ENCODE measurements at regions not wholly inside any gene's neighbourhood (a gene's known extent, or its start where the extent isn't known, plus 50 kb on each side); places are given as distances from the start of the nearest gene placed in this dataset.

DNA sequence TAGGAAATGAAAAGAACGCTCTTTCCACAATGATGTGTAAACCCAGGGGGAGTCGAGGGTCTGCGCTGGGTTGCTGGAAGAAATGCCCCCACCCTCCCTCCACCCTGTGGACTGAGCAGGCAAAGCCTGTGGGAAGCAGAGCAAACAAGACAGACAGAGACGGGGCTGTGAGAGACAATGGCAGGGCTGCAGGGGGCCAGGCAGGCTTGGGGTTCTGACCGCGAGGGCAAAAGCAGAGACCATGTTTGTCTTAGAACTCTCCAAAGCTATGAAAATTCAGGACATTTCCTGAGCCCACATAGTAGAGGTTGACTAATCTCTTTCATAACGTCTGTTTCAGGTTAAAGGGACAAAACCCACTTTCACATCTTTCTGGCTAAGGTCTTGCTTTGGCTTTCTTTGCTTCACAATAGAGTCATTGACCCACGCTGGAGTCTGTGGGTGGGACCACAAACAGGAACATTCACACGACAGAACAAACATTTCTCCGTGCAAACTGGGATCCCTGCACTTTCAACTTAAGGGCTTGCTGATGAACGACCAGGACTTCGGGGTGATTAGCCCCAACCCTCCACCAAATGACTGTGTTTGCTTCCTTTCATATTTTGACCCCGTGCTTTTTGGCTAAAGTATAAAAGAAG, 156.0 kb upstream of the TPM1 start:
- no peak overlapping the region for H3K4me2 ChIP-seq
- no peak overlapping the region for H3K4me3 ChIP-seq
- no peak overlapping the region for H3K27ac ChIP-seq
- H3K4me1 ChIP-seq (replicated peaks; ENCODE audit: insufficient read depth) = peaks cover 9% of the 10 kb centered on the region; the same call in 1 of the 2 replicates
- no peaks in the 10 kb centered on the region for H4K20me1 ChIP-seq (ENCODE audit: insufficient read depth)
- ChIA-PET POLR2A (ENCODE audit: unreplicated experiment) (no interaction called here), CTCF (no interaction called here)
- H3K9me3 ChIP-seq (ENCODE audit: insufficient read depth, low read depth) = no peaks in the 10 kb centered on the region
- no peak for DNase-seq
- no peaks in the 10 kb centered on the region for H3F3A ChIP-seq (ENCODE audit: insufficient read depth, low read depth)
- no peaks in the 10 kb centered on the region for H3K36me3 ChIP-seq (ENCODE audit: low read depth)
- no peaks in the 10 kb centered on the region for H3K79me2 ChIP-seq (ENCODE audit: low read depth)
- intact Hi-C loops (cut with micrococcal nuclease; ENCODE audit: unreplicated experiment) = no loop called here
- no peaks in the 10 kb centered on the region for H3K27me3 ChIP-seq (ENCODE audit: insufficient read depth, low read depth)
- no TSS peak for BruUV-seq (replicated peaks)
- TF ChIP-seq, protein P1, sequence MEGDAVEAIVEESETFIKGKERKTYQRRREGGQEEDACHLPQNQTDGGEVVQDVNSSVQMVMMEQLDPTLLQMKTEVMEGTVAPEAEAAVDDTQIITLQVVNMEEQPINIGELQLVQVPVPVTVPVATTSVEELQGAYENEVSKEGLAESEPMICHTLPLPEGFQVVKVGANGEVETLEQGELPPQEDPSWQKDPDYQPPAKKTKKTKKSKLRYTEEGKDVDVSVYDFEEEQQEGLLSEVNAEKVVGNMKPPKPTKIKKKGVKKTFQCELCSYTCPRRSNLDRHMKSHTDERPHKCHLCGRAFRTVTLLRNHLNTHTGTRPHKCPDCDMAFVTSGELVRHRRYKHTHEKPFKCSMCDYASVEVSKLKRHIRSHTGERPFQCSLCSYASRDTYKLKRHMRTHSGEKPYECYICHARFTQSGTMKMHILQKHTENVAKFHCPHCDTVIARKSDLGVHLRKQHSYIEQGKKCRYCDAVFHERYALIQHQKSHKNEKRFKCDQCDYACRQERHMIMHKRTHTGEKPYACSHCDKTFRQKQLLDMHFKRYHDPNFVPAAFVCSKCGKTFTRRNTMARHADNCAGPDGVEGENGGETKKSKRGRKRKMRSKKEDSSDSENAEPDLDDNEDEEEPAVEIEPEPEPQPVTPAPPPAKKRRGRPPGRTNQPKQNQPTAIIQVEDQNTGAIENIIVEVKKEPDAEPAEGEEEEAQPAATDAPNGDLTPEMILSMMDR (conservative IDR thresholded peaks at IDR 0.05) = no peak
- no peak for TF ChIP-seq EZH2 (IDR thresholded peaks at IDR 0.05; ENCODE audit: low read depth)
- H2AFZ ChIP-seq = no peak overlapping the region
- no peaks in the 10 kb centered on the region for H3K9me2 ChIP-seq (ENCODE audit: insufficient read depth)

DNA sequence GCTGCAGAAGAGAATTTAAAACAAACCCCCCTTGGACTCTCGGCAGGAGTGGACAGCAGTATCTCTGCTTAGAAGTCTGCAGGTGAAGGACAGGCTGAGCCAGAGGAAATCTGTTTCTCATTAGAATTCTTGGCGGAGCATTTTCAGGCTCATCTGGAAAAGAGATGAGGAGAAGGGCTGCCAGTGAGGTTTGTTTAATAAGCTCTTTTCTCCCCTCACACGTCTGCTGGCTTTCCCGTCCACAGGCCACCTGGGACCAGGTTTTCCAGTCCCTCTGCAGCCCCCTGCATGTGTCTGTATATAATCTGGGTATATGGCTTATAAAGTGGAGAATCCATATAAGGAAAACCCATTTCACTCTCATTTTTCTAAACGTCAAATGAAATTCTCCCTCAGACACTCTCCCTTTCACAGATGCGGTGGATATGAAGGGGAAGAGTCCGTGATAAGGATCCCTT, 155.4 kb upstream of the TPM1 start:
- no peaks in the 10 kb centered on the region for H3K9me3 ChIP-seq (ENCODE audit: insufficient read depth, low read depth)
- no peak overlapping the region for H3K4me2 ChIP-seq
- no TSS peak for BruUV-seq (replicated peaks)
- no peak overlapping the region for H3K27ac ChIP-seq
- H4K20me1 ChIP-seq (ENCODE audit: insufficient read depth) = no peaks in the 10 kb centered on the region
- ChIA-PET POLR2A (ENCODE audit: unreplicated experiment) (no interaction called here), CTCF (no interaction called here)
- no peak overlapping the region for H3K4me3 ChIP-seq
- H3K27me3 ChIP-seq (ENCODE audit: insufficient read depth, low read depth) = no peaks in the 10 kb centered on the region
- no peak for DNase-seq
- TF ChIP-seq EZH2 (IDR thresholded peaks at IDR 0.05; ENCODE audit: low read depth) = no peak
- TF ChIP-seq, protein P1 (conservative IDR thresholded peaks at IDR 0.05) = no peak
- no peak overlapping the region for H2AFZ ChIP-seq
- peaks cover 9% of the 10 kb centered on the region; the same call in 1 of the 2 replicates for H3K4me1 ChIP-seq (replicated peaks; ENCODE audit: insufficient read depth)
- intact Hi-C loops (cut with micrococcal nuclease; ENCODE audit: unreplicated experiment) = no loop called here
- no peaks in the 10 kb centered on the region for H3K9me2 ChIP-seq (ENCODE audit: insufficient read depth)
- H3K79me2 ChIP-seq (ENCODE audit: low read depth) = no peaks in the 10 kb centered on the region
- H3F3A ChIP-seq (ENCODE audit: insufficient read depth, low read depth) = no peaks in the 10 kb centered on the region
- H3K36me3 ChIP-seq (ENCODE audit: low read depth) = no peaks in the 10 kb centered on the region

DNA sequence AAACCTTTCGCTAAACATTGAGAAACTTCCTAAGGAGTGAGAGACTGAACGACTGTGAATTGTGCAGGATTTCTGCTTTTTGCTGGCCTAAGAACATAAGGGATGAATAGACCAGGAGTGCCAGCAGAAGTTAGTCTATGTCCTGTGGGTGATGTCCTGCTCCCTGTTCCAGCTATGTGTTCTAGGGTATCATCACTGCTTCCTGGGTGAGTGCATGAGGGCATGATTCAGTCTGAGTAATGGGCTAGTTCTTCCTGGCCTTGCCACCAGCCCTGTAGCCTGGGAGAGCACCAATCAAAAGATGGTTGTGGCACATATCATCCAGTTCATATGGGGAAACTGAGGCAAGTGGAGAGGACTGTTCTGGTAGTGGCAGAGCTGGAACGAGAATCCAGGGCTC, 153.9 kb upstream of the TPM1 start:
- no peak for DNase-seq
- Histone ChIP-seq H3K79me2 (ENCODE audit: low read depth) (no peaks in the 10 kb centered on the region), H3K27me3 (ENCODE audit: insufficient read depth, low read depth) (no peaks in the 10 kb centered on the region), H3F3A (ENCODE audit: insufficient read depth, low read depth) (peaks cover 3% of the 10 kb centered on the region; the same call in 1 of the 2 replicates), H3K9me3 (ENCODE audit: insufficient read depth, low read depth) (no peaks in the 10 kb centered on the region), H3K36me3 (ENCODE audit: low read depth) (no peaks in the 10 kb centered on the region), H3K4me1 (replicated peaks; ENCODE audit: insufficient read depth) (peaks cover 21% of the 10 kb centered on the region), H4K20me1 (ENCODE audit: insufficient read depth) (no peaks in the 10 kb centered on the region), H3K27ac (no peak overlapping the region), H3K4me2 (no peak overlapping the region), H3K9me2 (ENCODE audit: insufficient read depth) (no peaks in the 10 kb centered on the region), H3K4me3 (no peak overlapping the region), H2AFZ (no peak overlapping the region)
- ChIA-PET POLR2A (ENCODE audit: unreplicated experiment) (no interaction called here), CTCF (interaction anchor here (0.6 kb wide), 1 partner anchor 135 kb away, joined by 3 read pairs; no protein-coding TSS in a partner anchor)
- intact Hi-C loops (cut with micrococcal nuclease; ENCODE audit: unreplicated experiment) = no loop called here
- TF ChIP-seq, protein P1 (conservative IDR thresholded peaks at IDR 0.05) = no peak
- TF ChIP-seq EZH2 (IDR thresholded peaks at IDR 0.05; ENCODE audit: low read depth) = no peak
- BruUV-seq (replicated peaks) = no TSS peak
